Endothelial cell of hepatic sinusoid (primary cell): ENCODE measurements at regions not wholly inside any gene's neighbourhood (a gene's known extent, or its start where the extent isn't known, plus 50 kb on each side); places are given as distances from the start of the nearest gene placed in this dataset.
"Not testable (repeated sequence)": the region's sequence is repeated elsewhere in the genome, so short reads cannot be mapped to it uniquely, and the experiment has no call there.

Experiments used
- in situ Hi-C: cut with HindIII; loops from 2 replicates; pipeline ENCODE4 v1.10.0; 2017; ENCODE audit warnings: low sequenced_read_pairs

DNA sequence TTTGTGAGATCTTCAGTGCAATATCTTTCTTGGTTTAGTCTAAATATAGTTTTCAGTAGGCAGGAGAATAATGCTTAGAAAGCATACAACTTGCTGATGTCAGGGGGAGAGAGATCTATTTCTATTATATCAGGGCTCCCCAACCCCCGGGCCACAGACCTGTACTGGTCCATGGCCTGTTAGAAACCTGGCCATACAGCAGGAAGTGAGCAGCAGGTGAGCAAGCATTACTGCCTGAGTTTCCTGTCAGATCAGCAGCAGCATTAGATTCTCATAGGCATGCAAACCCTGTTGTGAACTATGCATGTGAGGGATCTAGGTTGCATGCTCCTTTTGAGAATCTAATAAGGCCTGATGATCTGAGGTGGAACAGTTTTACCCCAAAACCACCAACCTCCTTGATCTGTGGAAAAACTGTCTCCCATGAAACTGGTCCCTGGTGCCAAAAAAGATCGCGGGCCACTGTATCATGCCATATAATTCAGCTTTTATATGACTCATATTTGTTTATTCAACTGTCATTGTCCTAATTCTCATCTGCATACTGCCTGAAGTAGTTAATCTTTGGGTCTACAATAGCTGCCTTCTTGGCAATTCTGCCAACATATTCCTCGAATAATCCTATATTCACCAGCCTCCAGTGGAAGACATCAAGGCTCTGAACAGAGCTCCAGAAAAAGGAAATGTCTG, 163.6 kb upstream of the DYRK2 start:
- in situ Hi-C loops: no loop called here

DNA sequence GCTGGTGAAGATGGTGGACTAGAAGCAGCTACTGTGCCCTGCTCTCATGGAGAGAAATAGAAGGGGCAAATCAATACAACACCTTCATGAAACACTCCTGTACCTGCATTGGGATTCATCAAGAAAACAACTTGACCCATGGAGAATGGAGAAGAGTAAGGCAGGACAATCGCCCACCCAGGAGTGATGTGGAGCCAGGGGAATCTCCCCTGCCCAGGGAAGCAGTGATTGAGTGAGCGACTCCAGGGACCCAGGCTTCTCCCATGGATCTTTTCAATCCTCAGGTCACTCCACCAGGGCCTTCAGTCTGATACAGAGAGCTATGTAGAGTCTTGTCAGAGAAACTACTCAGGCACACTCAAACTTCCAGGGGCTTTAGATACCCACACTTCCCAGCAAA, 161.9 kb upstream of the DYRK2 start:
- in situ Hi-C loops: no loop called here

- in situ Hi-C loops: not testable (repeated sequence)
Measured at GRCh38 chr12:67488349-67488748, 160.2 kb upstream of the DYRK2 start.

- in situ Hi-C loops: no loop called here
Measured at GRCh38 chr12:67489007-67489406, 159.5 kb upstream of the DYRK2 start.

- in situ Hi-C loops: no loop called here
Measured at GRCh38 chr12:67496581-67496980, 152.0 kb upstream of the DYRK2 start.

- in situ Hi-C loops: no loop called here
Measured at GRCh38 chr12:67498991-67499390, 149.6 kb upstream of the DYRK2 start.

GRCh38 chr12:67501362-67501761, 147.2 kb upstream of the DYRK2 start:
- in situ Hi-C loops: loop anchor here (5.0 kb wide), 1 partner anchor 54 kb away; no protein-coding TSS in a partner anchor

GRCh38 chr12:67504026-67504425, 144.5 kb upstream of the DYRK2 start:
- in situ Hi-C loops: loop anchor here (5.0 kb wide), 1 partner anchor 57 kb away; no protein-coding TSS in a partner anchor

DNA sequence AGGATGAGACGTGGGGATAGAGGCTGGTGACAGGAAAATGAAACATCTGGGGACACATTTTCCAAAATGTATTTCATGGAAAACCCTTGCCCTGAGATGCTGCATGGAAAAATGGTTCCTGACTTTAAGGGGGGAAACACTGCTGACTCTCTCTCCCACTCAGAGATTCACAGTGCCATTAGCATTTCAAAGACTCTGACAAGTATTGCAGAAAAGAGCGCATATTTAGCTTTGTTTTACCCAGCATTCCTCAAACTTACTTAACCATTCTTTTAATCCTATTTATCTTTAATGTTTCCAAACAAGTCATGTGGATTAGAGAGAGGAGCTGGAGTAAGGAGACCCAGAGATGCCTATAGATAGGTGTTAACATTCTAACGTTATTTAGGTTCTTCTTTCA, 141.8 kb upstream of the DYRK2 start:
- in situ Hi-C loops: no loop called here

DNA sequence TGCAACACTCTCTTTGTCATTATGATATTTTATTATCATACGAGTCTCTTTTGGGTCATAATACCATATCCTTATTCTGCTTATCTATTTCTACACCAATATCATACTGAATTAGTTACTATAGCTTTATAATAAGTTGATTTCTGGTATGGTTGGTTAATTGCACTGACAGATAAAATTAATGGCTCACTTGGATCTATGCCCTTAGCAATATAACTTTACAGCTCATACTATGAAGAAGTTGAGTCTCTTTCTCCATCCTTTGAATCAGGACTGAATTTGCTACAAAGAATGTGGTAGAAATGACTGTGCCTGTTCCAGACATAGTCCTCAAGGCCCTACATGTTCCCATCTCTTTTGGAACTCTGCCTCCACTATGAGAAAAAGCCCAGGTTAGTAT, 139.7 kb upstream of the DYRK2 start:
- in situ Hi-C loops: no loop called here

GRCh38 chr12:67509666-67510386, 138.7 kb upstream of the DYRK2 start:
- in situ Hi-C loops: no loop called here

DNA sequence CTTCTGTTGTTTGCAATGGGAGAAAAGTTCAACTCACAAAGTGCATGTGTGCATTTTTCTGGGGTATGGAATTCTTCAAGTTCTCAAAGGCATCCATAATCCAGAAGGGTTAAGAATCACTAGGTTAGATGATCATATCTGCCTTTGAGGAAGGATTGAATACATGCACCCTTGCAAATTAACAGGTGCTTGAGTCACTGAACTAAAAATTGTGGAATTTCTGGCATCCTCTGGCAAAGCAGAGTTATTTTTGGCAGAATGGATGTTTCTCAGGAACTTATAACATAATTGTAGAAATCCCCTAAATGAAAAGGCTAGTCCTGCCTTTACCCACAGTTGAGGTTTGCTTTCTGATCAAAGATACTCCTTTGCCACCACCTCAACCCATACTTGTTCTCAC, 136.5 kb upstream of the DYRK2 start:
- in situ Hi-C loops: no loop called here

GRCh38 chr12:67514502-67514901, 134.0 kb upstream of the DYRK2 start:
- in situ Hi-C loops: no loop called here

DNA sequence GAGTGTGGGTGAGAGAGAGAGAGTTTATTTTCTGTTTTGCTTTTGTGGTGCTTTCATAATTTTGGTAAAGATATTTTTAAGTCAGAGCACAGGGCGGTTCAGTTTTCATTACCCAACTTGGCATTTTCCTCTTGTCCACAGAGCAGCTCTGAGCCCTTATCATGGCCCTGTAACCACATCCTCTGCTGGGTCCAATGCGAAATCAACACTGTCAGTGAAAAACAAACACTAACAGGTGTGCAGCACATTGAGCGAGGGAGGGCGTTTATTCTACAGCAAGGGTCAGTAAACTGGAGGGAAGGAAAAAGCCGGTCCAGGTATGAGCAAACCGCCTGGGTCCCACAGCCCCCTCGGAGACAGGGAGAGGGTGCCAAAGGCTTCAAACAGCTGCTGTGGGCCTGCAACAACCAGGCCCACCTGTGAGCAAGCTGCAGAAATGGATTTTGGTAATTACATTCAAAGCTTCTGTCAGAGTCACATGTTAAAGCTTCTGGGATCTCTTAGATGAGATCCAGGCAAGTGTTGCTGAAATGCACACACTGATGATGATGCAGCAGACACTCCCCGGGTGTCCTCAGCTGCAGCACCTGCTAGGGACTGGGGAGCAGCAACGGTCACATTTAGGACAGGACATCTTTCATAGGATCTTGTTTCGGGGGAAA, 132.7 kb upstream of the DYRK2 start:
- in situ Hi-C loops: no loop called here

- in situ Hi-C loops: no loop called here
Measured at GRCh38 chr12:67517181-67517887, 131.2 kb upstream of the DYRK2 start.

DNA sequence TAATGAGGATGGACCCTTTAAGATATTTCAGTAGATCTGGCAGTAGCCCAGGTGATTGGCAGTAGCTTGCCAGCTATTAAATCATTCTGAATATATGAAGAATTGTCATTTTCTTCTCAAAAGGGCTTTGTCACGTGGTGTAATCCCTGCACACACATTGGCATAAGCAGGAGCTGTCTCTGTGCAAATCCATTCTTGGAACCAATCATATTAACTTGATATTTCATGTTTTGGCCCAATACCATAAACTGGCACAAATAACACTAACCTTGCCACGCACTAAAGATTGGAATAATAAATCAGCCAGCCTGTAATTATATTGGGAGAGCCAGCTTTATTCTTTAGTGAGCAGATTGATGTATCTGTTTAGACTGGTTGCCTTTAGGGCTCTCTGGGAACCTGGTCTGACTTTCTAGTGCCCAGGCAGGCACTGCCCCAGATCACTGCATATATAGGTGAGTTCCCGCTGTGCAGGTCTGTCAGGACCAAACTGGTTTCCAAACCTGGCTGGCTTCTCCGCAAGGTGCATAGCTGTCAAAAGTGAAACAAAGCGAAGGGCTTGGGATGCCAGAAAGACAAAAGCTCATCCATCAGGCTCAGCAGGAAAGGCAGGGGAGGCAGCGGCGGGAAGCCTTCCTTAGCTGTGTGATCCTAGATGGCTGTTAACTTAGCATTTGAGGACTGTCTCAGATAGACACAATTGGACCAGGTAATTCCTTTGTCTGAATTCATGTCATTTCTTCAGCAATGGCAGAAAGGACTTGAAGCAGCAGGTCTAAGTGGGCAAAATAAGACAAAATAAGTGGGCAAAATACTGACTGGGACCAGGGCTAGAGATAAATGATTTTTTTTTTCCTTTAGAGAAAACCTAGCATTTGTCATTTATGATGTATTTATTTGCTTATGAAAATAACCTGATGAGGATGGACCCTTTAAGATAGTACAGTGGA, 128.8 kb upstream of the DYRK2 start:
- in situ Hi-C loops: no loop called here

DNA sequence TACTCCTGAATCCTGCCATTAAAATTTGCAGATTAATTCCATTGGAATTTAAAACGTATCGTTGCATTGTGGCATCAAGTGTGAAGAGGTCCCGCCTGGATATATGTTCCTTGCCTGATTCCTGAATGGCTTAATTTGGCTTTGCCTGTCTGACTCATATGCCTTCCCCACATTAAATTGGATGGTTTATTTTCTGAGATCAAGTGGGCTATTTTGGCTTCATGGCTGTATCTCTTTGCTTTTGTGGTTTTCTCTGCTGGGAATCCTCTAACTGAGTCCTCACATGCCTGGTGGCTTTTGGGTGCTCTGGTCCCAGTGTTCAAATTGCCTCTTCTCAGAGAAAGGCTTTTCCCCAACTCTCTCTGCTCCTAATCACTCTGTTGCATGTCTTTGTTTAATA, 127.9 kb upstream of the DYRK2 start:
- in situ Hi-C loops: no loop called here

- in situ Hi-C loops: no loop called here
Measured at GRCh38 chr12:67522222-67522621, 126.3 kb upstream of the DYRK2 start.

GRCh38 chr12:67523538-67523937, 125.0 kb upstream of the DYRK2 start:
- in situ Hi-C loops: no loop called here
